Mucosa of descending colon (tissue), 3 donors: ENCODE measurements at regions not wholly inside any gene's neighbourhood (a gene's known extent, or its start where the extent isn't known, plus 50 kb on each side); places are given as distances from the start of the nearest gene placed in this dataset.

Experiments used
- ATAC-seq: fragments of 200-7000 bp; cut with Tn5 transposase; one replicate; pipeline ENCODE4 v1.9.1; 2020; ENCODE audit warnings: mild to moderate bottlenecking, moderate library complexity
- DNase-seq, 3 donors: peaks; one replicate each; pipeline ENCODE4 v3.0.0-alpha.2; 2020
- H3K36me3 ChIP-seq: fragments of 200-600 bp; one replicate; pipeline ENCODE4 v1.8.0; 2021; ENCODE audit warnings: low read depth, mild to moderate bottlenecking
- H3K4me1 ChIP-seq: fragments of 200-600 bp; one replicate; pipeline ENCODE4 v1.8.0; 2021; ENCODE audit warnings: low read depth, mild to moderate bottlenecking
- H3K4me3 ChIP-seq: fragments of 200-600 bp; one replicate; pipeline ENCODE4 v1.8.0; 2021; ENCODE audit warnings: mild to moderate bottlenecking
- H3K9me3 ChIP-seq: fragments of 200-600 bp; one replicate; pipeline ENCODE4 v1.8.0; 2021; ENCODE audit warnings: mild to moderate bottlenecking
- CTCF ChIP-seq: fragments of 200-600 bp; IDR thresholded peaks from one replicate; pipeline ENCODE4 v1.8.0; 2022; ENCODE audit warnings: antibody characterized with exemption, mild to moderate bottlenecking
- intact Hi-C, 2 donors: fragments of 100-400 bp; cut with DNase I in 1 of 2; cut with micrococcal nuclease in 1 of 2; formaldehyde crosslinking; loops; one replicate each; pipeline versions ENCODE4 v1.11.0 to v1.11.1; 2022; cut with DNase I, micrococcal nuclease
- donor health status: DM: no; HTN: no; CAD: no; lungs with moderate emphysema.
- donor health status: DM: no; HTN: no; CAD: no.
- donor health status: DM: no; HTN: yes; CAD: no.

- no peaks in the 10 kb centered on the region for H3K36me3 ChIP-seq
- no peak for TF ChIP-seq CTCF
- DNase-seq (no peak), ATAC-seq (no peak)
- no peak overlapping the region for H3K4me3 ChIP-seq
- H3K9me3 ChIP-seq = no peaks in the 10 kb centered on the region
- intact Hi-C loops = no loop called here
- no peaks in the 10 kb centered on the region for H3K4me1 ChIP-seq
Measured at GRCh38 chr11:71336176-71336995, 84.0 kb upstream of the SHANK2 start.

GRCh38 chr11:71335371-71335770, 83.0 kb upstream of the SHANK2 start:
- H3K4me1 ChIP-seq = no peaks in the 10 kb centered on the region
- DNase-seq = no peak
- H3K36me3 ChIP-seq = no peaks in the 10 kb centered on the region
- H3K9me3 ChIP-seq = no peaks in the 10 kb centered on the region
- intact Hi-C loops = no loop called here
- H3K4me3 ChIP-seq = no peak overlapping the region
- ATAC-seq = no peak
- no peak for TF ChIP-seq CTCF

GRCh38 chr11:71334191-71334590, 81.8 kb upstream of the SHANK2 start:
- intact Hi-C loops = no loop called here
- Histone ChIP-seq H3K4me1 (no peaks in the 10 kb centered on the region), H3K4me3 (no peak overlapping the region), H3K36me3 (no peaks in the 10 kb centered on the region), H3K9me3 (no peaks in the 10 kb centered on the region)
- TF ChIP-seq CTCF = no peak
- no peak for DNase-seq
- no peak for ATAC-seq

GRCh38 chr11:71333473-71333872, 81.1 kb upstream of the SHANK2 start:
- ATAC-seq = no peak
- intact Hi-C loops = no loop called here
- Histone ChIP-seq H3K4me1 (no peaks in the 10 kb centered on the region), H3K4me3 (no peak overlapping the region), H3K9me3 (no peaks in the 10 kb centered on the region), H3K36me3 (no peaks in the 10 kb centered on the region)
- DNase-seq = no peak
- no peak for TF ChIP-seq CTCF

GRCh38 chr11:71332447-71332846, 80.1 kb upstream of the SHANK2 start:
- no peak for ATAC-seq
- DNase-seq = no peak
- H3K4me1 ChIP-seq = no peaks in the 10 kb centered on the region
- intact Hi-C loops = no loop called here
- no peak for TF ChIP-seq CTCF
- no peak overlapping the region for H3K4me3 ChIP-seq
- no peaks in the 10 kb centered on the region for H3K36me3 ChIP-seq
- no peaks in the 10 kb centered on the region for H3K9me3 ChIP-seq
